CD14-positive monocyte (primary cell): ENCODE measurements at regions not wholly inside any gene's neighbourhood (a gene's known extent, or its start where the extent isn't known, plus 50 kb on each side); places are given as distances from the start of the nearest gene placed in this dataset.

Experiments used
- DNase-seq, 3 donors: peaks; one replicate each; pipeline ENCODE4 v3.0.0-alpha.2; 2011 to 2022
- H2AFZ ChIP-seq: 2 replicates; pipeline ENCODE4 v1.6.0; 2012; ENCODE audit warnings: mild to moderate bottlenecking, low read depth, low read length, inconsistent platforms; ENCODE audit not compliant: insufficient read depth, poor library complexity, severe bottlenecking
- H3K27ac ChIP-seq, 2 donors: 1 replicate in 1 of 2; 2 replicates in 1 of 2; pipeline ENCODE4 v1.5.1; 2012 to 2013; ENCODE audit warnings: low read length in 2 of 2, control low read depth in 1 of 2, inconsistent platforms in 1 of 2, low read depth in 1 of 2, mild to moderate bottlenecking in 1 of 2
- H3K27me3 ChIP-seq, 2 donors: one replicate each; pipeline versions ENCODE4 v1.6.0 to v1.6.1; 2011 to 2013; ENCODE audit warnings: low read length in 2 of 2; ENCODE audit not compliant: control insufficient read depth in 2 of 2, insufficient read depth in 2 of 2
- H3K36me3 ChIP-seq, 2 donors: replicated peaks in 1 of 2; 1 replicate in 1 of 2; 2 replicates in 1 of 2; pipeline versions ENCODE4 v1.5.1 to v1.6.1; 2012 to 2013; ENCODE audit warnings: low read length in 2 of 2, control low read depth in 1 of 2, inconsistent platforms in 1 of 2, mild to moderate bottlenecking in 1 of 2; ENCODE audit not compliant: insufficient read depth in 2 of 2, control insufficient read depth in 1 of 2
- H3K4me1 ChIP-seq, 2 donors: 1 replicate in 1 of 2; 2 replicates in 1 of 2; pipeline versions ENCODE4 v1.5.1 to v1.6.1; 2012 to 2013; ENCODE audit warnings: low read length in 2 of 2, control low read depth in 1 of 2, inconsistent platforms in 1 of 2, mild to moderate bottlenecking in 1 of 2, moderate library complexity in 1 of 2; ENCODE audit not compliant: insufficient read depth in 2 of 2, control insufficient read depth in 1 of 2
- H3K4me2 ChIP-seq: replicated peaks from 2 replicates; pipeline ENCODE3; 2012; ENCODE audit warnings: low read length, moderate library complexity, mild to moderate bottlenecking; ENCODE audit not compliant: poor library complexity, severe bottlenecking; ENCODE audit errors: extremely low read depth
- H3K4me3 ChIP-seq, 3 experiments: fragments of 200-600 bp in 1 of 3; sonication (generic) in 1 of 3; replicated peaks in 1 of 3; 1 replicate in 2 of 3; 2 replicates in 1 of 3; pipeline ENCODE4 v1.5.1; 2011 to 2013; ENCODE audit warnings: low read length in 3 of 3, mild to moderate bottlenecking in 3 of 3, control low read depth in 2 of 3, low read depth in 2 of 3, inconsistent platforms in 1 of 3, moderate library complexity in 1 of 3
- H3K79me2 ChIP-seq: 2 replicates; pipeline ENCODE4 v1.6.0; 2012; ENCODE audit warnings: mild to moderate bottlenecking, control low read depth, inconsistent platforms, low read length, moderate library complexity; ENCODE audit not compliant: insufficient read depth
- H3K9ac ChIP-seq: 2 replicates; pipeline ENCODE4 v1.6.0; 2017; ENCODE audit warnings: low read length, mild to moderate bottlenecking; ENCODE audit not compliant: insufficient read depth, poor library complexity, severe bottlenecking
- H3K9me3 ChIP-seq, 2 donors: replicated peaks in 1 of 2; 1 replicate in 1 of 2; 2 replicates in 1 of 2; pipeline versions ENCODE4 v1.5.1 to v1.6.1; 2012 to 2013; ENCODE audit warnings: low read length in 2 of 2, control low read depth in 1 of 2; ENCODE audit not compliant: control insufficient read depth in 1 of 2, insufficient read depth in 1 of 2
- H4K20me1 ChIP-seq: 2 replicates; pipeline ENCODE4 v1.6.0; 2012; ENCODE audit warnings: mild to moderate bottlenecking, low read length, control low read depth, moderate library complexity; ENCODE audit not compliant: insufficient read depth
- H3K27ac Mint-ChIP-seq, 7 donors: one replicate each; pipeline ENCODE4 v1.8.0; 2020; ENCODE audit warnings: mild to moderate bottlenecking in 7 of 7, mixed read lengths in 7 of 7, moderate library complexity in 6 of 7, inconsistent platforms in 2 of 7
- H3K27me3 Mint-ChIP-seq, 3 donors: one replicate each; pipeline ENCODE4 v1.8.0; 2021 to 2022; ENCODE audit warnings: low read depth in 3 of 3, mild to moderate bottlenecking in 3 of 3, mixed read lengths in 3 of 3, moderate library complexity in 3 of 3, inconsistent platforms in 1 of 3
- H3K36me3 Mint-ChIP-seq, 2 donors: one replicate each; pipeline ENCODE4 v1.8.0; 2020; ENCODE audit warnings: mixed read lengths in 2 of 2, inconsistent platforms in 1 of 2, mild to moderate bottlenecking in 1 of 2
- H3K4me1 Mint-ChIP-seq: one replicate; pipeline ENCODE4 v1.8.0; 2020; ENCODE audit warnings: mild to moderate bottlenecking, mixed read lengths
- H3K4me3 Mint-ChIP-seq, 2 donors: one replicate each; pipeline ENCODE4 v1.8.0; 2020; ENCODE audit warnings: mild to moderate bottlenecking in 2 of 2, mixed read lengths in 2 of 2, moderate library complexity in 1 of 2
- H3K9me3 Mint-ChIP-seq, 7 donors: one replicate each; pipeline ENCODE4 v1.8.0; 2020 to 2022; ENCODE audit warnings: mixed read lengths in 7 of 7, mild to moderate bottlenecking in 6 of 7, moderate library complexity in 6 of 7, inconsistent platforms in 2 of 7
- WGBS: methylation state at CpG from one replicate; pipeline ENCODE4 v1.1.5; 2013; ENCODE audit warnings: missing lambda C conversion rate; ENCODE audit not compliant: insufficient coverage; 5-methylcytosine and 5-hydroxymethylcytosine counted together
- intact Hi-C, 2 donors: fragments of 100-400 bp; cut with micrococcal nuclease; formaldehyde crosslinking; loops; one replicate each; pipeline versions ENCODE4 v1.15.0 to v1.15.1; 2023
- TF ChIP-seq, protein P1 (sequence below): fragments of 200-600 bp; IDR thresholded peaks from one replicate; pipeline ENCODE4 v1.8.0; 2022; ENCODE audit warnings: antibody characterized with exemption, mild to moderate bottlenecking

DNA sequence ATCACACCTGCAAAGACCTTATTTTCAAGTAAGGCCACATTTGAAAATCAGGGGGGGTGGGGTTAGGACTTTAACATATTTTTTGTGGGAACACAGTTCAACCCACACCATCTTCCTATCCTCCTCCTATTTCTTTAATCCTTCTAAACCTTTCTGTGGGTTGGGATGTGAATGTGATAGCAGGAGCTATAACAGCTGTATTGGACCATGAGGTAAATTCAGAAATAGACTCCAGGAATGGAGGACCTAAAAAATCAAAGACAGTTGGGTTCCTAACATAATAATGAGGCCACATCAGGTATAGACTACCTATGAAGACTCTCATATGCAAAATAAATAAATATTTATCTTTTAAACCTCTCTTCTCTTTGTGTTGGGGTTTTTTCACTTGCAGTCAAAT lies 451.4 kb downstream of the XYLT1 start:
- Histone ChIP-seq H3K79me2 (no peaks in the 10 kb centered on the region), H3K4me1 (no peaks in the 10 kb centered on the region), H3K4me3 (no peak overlapping the region), H3K9me3 (no peaks in the 10 kb centered on the region), H3K27ac (no peak overlapping the region), H3K27me3 (no peaks in the 10 kb centered on the region), H3K4me2 (no peak overlapping the region), H2AFZ (no peak overlapping the region), H3K36me3 (no peaks in the 10 kb centered on the region), H3K9ac (no peak overlapping the region), H4K20me1 (no peaks in the 10 kb centered on the region)
- Mint-ChIP-seq H3K27me3 (peaks cover 3 to 12% (median 5%) of the 10 kb centered on the region in 3 donors), H3K9me3 (peaks cover 0 to 4% (median 2%) of the 10 kb centered on the region in 7 donors), H3K36me3 (no peaks in the 10 kb centered on the region), H3K4me1 (no peaks in the 10 kb centered on the region), H3K4me3 (no peak overlapping the region), H3K27ac (no peak overlapping the region)
- TF ChIP-seq, protein P1, sequence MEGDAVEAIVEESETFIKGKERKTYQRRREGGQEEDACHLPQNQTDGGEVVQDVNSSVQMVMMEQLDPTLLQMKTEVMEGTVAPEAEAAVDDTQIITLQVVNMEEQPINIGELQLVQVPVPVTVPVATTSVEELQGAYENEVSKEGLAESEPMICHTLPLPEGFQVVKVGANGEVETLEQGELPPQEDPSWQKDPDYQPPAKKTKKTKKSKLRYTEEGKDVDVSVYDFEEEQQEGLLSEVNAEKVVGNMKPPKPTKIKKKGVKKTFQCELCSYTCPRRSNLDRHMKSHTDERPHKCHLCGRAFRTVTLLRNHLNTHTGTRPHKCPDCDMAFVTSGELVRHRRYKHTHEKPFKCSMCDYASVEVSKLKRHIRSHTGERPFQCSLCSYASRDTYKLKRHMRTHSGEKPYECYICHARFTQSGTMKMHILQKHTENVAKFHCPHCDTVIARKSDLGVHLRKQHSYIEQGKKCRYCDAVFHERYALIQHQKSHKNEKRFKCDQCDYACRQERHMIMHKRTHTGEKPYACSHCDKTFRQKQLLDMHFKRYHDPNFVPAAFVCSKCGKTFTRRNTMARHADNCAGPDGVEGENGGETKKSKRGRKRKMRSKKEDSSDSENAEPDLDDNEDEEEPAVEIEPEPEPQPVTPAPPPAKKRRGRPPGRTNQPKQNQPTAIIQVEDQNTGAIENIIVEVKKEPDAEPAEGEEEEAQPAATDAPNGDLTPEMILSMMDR: no peak
- intact Hi-C loops: no loop called here
- no peak for DNase-seq

DNA sequence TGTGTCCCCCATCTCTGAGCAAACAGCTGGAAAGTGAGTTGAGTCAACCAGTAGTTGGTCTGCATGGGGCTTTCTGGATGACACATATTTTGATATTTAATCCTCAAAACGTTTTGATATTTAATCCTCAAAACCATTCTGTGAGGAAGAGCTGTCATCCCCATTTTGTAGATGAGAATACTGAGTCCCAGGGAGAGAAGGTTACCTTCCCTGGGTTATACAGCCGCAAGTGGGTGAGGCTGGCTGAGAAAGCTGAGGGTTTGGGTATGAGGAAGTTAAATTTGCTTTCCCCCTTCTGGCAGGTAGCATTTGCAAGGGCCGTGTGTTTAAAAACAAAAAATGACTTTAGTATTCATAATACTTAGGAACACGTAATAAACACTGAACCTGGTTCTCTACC lies 447.2 kb downstream of the XYLT1 start:
- H3K9ac ChIP-seq: no peak overlapping the region
- Mint-ChIP-seq H3K27ac (no peak overlapping the region), H3K4me1 (no peaks in the 10 kb centered on the region), H3K27me3 (peaks cover 3 to 10% (median 4%) of the 10 kb centered on the region in 3 donors), H3K4me3 (no peak overlapping the region), H3K36me3 (no peaks in the 10 kb centered on the region), H3K9me3 (peaks cover 0 to 1% (median 0%) of the 10 kb centered on the region in 7 donors)
- no peaks in the 10 kb centered on the region for H3K79me2 ChIP-seq
- intact Hi-C loops: no loop called here
- TF ChIP-seq, protein P1: no peak
- no peak for DNase-seq
- H2AFZ ChIP-seq: no peak overlapping the region
- no peaks in the 10 kb centered on the region for H3K4me1 ChIP-seq
- no peak overlapping the region for H3K27ac ChIP-seq
- H3K4me3 ChIP-seq: no peak overlapping the region
- H3K36me3 ChIP-seq: no peaks in the 10 kb centered on the region
- H3K4me2 ChIP-seq: no peak overlapping the region
- no CpG with 5 or more reads among the region's 4 CpGs for WGBS
- H3K27me3 ChIP-seq: no peaks in the 10 kb centered on the region
- no peaks in the 10 kb centered on the region for H4K20me1 ChIP-seq
- no peaks in the 10 kb centered on the region for H3K9me3 ChIP-seq
